GM18907 (cell line): ENCODE measurements at regions not wholly inside any gene's neighbourhood (a gene's known extent, or its start where the extent isn't known, plus 50 kb on each side); places are given as distances from the start of the nearest gene placed in this dataset.

Source experiments
- ATAC-seq: cut with Tn5 transposase; IDR thresholded peaks from one replicate; pipeline ENCODE4 v1.9.1; 2021; ENCODE audit warnings: mild to moderate bottlenecking, moderate library complexity; ENCODE audit not compliant: unreplicated experiment

DNA sequence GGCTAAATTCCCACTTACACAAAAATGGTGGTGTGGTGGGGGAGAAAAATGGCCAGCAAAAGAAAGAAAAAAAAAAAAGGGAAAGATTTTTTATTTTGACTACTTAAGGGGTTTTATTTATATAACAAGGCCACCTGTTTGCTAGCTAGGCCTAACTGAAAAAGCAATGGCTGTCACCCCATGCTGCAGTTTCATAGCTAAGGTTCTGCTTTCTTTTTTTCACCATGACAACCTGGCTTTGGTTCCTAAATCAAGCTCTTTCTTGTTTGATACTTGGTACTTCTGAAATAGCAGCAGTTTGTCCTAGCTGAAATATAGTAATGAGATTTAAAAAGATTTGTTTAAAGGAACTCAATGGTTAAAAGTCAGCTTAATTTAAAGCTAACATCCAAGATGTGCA lies 433.2 kb upstream of the MEX3C start:
- ATAC-seq: no peak

DNA sequence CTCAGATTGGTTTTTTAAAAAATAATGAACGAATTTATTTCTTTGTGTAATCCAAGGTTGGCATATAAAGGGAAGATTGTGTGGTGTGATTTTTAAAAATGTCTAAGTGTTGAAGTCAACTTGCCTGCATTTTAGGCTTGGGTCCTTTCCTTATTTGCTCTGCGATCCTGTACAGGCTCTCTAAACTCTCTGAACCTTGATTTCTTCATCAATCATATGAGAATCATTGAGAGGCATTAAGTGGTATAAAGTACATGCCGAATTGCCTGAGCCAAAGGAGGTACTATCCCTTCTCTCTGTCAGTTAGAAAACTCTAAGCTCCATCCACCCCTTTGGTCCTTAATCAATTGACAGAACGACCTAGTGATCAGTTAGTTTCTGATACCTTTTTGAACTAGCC lies 440.4 kb upstream of the MEX3C start:
- no peak for ATAC-seq

DNA sequence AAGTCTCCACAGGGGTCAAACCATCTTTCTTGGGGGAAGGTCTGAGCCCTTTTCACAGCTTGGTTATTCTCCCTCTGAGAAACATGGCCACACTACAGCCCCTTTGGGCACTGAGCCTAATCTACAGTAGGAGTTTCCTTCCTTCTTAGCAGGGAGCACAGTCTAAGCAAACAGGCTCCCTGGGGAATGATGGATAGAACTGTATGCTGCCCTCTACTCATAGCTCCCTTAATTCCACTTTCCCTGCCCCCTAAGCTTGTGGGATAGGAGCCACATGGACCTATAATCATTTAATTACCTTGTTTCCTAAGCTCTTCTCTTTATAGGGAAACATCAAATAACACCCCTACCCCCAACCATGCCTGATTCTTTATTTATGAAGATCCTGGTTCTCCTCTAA lies 442.1 kb upstream of the MEX3C start:
- no peak for ATAC-seq

DNA sequence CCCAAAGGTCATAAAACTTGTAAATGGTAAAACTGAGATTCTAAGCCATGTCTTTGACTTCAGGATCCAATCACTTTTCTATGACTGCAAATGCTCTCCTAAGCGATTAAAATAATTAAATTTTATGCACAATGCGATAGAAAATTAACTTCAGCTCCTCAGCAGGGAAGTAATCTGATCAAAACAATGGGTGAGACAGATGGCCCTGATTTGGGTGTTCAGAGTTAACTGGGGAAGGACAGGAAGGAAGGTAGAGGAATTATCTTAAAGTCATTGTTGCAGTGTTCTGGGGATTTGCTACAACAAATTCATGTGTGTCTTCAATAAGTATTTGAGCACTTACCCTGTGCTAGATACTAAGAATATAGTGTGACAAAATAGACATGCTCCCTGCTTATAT lies 446.0 kb upstream of the MEX3C start:
- ATAC-seq: no peak

DNA sequence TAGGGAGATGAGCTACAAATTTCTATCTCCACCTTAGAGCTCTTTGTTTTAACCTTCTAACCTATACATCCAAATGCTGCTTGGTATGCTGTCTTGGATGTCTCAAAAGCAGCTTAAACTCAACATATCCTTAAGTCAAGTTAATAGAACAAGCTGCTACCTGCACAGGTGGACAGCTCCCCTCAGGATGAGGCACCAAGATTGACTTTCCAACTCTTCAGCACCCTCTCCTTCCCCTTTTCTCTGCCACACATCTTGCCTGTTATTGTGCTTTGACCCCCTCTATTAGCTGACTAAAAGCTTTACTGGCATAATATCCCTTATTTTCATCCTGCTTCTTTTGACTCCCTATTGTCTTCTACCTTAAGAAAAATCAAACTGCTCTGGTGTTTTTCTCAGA lies 448.1 kb upstream of the MEX3C start:
- no peak for ATAC-seq

DNA sequence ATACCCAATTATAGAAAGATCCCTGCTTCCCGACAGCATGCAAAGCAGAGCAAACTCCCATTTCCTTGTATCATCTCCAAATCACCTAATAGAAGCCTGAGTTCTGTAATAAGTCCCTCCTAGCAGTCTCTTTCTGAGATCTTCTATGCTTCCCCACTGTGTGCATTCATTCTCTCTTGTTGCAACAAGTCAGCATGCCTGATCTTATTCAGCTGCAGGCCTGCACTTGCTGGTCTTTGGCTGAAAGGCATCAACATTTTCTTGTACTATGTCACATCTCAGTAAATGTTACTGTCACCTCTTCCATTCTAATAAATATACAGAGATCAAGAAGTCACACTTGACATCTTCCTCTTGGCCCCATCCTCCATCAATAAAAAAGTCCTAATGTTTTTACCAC lies 449.9 kb upstream of the MEX3C start:
- ATAC-seq: no peak

DNA sequence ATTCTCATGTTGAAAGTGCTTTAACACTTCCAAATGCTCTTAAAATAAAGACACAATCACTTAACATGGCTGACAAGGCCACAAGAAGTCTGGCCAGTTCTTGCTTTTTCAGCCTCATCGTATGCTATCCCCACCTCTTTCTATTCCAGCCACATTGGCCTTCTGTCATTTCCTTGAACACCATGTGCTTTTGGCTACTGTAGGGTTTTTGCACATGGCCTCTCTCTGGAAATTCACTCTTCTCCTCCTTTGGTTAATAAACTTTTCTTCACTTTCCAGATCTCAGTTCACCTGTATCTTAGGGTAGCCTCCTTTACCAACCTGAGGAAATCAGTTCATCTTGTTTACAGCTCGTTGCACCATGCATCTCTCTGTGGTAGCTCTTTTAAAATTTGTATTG lies 450.5 kb upstream of the MEX3C start:
- no peak for ATAC-seq

DNA sequence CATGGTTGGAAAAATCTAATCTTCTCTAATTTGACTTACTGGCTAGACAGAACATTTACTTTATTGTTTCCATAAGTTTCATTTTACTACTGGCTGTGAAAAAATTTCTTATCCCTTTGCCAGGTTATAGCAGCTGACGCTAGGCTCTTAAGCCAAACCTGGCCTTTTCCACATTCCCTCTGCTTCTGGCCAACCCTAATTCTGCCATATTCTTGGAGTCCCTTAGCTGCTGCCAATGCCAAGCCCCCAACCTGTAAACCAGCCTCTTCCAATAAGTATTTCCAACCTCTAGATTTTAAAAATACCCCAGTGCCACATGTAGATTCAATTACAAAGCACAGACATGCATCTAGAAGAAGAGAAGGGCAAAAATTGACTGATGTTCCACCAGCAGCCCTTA lies 452.3 kb upstream of the MEX3C start:
- no peak for ATAC-seq

DNA sequence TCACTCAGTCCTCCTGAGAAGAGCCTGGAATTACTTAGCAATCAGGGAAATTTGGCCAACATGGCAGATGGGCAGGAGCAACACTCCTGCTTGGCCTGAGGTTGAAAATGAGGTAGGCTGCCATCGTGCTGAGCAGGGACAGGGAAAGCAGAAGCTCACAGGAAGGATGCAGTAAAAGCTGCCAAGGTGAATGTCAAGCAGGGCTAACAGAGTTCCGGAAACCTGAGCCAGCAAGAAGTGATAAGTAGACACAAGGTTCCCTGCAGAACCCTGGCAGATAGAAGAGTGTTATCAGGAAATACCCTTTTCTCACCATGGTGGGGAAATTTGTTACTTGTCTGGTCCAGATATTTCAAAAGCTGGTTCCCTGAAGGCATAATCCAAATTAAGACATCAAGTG lies 454.3 kb upstream of the MEX3C start:
- ATAC-seq: no peak

DNA sequence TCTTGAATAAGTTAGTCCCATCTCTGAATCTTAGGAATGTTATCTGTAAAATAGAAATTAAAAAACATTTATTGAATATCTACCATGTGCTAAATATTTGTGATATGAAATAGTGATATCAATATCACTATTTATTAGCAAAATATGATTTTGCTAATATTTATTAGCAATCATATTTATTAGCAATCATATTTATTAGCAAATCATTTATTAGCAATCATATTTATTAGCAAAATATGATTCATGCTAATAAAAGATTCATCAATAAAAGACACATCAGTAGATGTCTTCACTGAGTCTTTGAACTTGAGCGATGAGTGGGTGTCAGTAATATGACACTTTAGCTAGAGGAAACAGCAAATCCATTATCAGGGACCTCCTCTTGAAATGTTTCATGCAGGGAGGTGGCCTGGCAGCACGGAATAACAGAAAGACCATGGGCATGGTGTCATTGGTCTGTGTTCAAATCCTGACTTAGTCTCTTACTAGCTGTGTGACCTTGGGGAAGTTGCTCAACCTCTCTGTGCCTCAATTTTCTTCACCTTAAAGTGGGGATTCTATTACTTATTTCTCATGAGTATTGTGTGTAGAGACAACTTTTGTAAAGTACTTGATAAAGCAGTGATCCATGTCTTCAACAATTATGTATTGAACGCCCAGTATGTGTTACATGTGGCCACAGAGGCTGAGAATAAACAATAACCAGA lies 456.2 kb upstream of the MEX3C start:
- ATAC-seq: no peak

DNA sequence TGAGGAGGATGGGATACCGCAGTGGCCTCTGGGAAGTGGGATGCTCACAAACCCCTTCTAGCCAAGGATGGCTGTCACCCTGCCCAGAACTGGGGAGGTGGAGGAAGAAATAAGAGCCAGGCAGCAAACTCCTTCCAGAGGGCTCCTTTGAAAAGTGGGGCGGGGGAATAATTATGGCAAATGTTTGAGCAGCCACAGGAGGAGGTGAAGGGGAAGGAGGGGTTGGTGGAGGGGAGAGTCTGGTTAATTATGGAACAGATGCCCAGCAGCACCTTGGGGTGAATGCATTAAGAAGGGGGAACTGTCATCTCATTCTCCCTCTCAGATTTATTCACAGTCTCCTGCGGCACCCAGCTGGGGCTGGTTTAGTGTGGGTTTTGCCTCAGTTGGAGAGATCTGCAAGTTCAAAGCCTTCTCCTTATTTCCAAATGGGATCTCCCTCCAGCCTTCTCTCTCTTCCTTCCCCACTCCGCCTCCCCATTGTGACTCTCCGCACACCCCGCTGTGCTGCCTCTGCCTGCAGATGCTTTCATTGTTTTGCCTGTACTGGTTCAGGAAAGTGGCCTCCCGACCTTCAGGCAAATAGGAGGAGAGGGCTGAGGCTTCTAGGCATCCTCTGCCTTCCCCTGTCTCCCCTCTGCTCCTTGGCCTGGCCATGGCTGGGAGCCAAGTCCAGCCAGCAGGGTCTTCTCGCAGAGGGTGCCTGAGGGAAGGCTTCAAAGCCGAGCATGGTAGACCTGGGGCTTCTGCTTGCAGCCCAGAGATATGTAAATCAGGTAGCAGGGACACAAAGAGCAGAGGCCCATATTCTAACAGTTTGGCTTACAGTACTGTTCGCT lies 457.2 kb upstream of the MEX3C start:
- peak; percentile 61 for ATAC-seq

DNA sequence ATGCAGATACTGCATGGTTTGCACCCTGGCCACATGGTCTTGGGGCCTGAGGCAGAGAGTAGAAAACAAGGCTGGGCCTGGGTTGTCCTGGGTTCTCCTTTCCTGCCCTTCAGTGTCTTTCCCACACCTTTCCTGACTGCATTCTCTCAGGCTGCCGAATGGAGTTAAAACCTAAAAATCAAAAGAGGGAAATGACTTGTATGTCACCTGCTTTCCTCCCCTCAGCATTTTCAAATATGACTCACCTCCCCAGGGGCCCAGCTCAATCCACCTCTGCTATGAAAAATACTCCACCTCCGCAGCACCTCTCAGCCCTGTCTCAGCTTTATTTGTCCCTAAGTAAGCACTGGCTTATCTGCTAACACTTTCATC lies 457.8 kb upstream of the MEX3C start:
- ATAC-seq: peak; percentile 80

DNA sequence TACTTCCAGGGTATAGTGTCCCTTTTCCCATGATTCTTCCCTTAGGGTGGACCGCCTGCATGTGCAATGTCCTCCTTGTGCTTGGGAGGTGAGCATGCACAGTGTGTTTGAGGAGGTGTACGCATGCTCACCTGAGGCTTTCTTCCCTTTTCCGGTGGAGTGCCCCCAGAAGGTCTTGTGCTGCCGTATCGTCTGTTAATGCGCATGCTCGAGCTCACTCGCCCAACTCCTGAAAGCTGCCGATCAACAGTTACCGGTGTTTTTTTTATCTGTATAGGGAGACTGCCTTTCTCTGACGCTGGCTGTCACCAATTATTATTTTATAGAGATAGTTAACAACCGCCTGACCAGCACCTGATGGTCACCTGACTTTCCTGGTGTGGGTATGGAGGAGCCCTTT lies 458.8 kb upstream of the MEX3C start:
- ATAC-seq: no peak

DNA sequence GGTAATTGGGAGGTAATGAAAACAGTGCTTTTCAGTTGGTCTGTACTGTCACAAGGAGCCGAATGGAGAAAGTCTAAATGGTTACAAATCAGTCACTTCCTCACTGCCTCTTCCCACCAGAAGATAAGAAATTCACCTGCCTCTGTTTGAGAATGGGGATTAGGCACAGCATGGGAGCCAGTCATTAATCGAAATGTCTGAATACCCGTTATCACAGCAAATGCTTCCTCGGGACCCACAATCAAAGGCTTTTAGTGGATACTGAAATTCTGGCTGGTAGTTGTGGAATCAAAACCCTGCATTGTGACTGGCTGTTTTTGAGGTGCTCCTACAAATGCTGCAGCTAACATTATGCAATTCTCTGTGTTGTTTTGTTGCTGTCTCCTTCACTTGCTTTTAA lies 461.0 kb upstream of the MEX3C start:
- ATAC-seq: no peak

DNA sequence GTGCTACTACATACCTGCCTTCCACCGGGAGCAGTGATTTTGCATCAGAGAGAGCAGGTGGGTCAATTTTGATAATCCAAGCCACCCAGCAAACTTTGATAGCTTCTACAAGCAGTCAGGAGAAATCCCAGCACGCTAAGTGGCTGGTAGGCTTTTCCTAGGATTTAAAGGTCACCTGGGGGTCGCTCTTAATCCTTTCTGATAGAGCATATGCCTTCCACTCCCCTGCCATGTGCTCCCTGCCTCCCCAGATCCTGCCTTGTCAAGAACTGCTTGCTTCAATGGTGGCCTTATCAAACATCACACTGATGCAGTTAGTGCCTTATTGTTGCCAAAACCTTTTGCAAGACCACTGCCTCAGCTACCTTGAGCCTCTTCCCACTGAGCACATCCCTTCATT lies 462.3 kb upstream of the MEX3C start:
- no peak for ATAC-seq

DNA sequence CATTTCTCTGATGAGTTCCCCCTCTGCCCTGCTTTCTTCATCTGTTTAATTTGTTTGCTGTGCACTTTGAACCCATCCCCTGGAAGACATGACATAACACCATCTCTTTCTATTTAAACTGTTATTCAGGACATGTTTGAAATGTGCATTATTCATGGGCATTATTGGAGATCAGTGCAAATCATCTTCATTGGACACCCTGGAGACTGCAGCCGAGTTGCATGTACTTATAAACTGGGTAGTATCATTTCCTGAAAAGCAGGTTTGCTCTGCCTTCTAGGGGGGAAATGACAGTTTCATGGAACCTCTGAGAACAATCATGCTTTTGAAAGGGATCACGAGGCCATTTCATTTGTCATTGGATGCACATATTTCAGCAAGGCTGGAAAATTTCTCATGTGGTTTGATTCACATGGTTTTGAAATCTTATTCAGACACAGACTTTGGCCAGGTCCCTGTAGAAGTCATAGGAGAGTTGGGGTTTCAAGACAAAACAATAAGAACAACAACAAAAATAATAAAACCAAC lies 462.8 kb upstream of the MEX3C start:
- no peak for ATAC-seq

DNA sequence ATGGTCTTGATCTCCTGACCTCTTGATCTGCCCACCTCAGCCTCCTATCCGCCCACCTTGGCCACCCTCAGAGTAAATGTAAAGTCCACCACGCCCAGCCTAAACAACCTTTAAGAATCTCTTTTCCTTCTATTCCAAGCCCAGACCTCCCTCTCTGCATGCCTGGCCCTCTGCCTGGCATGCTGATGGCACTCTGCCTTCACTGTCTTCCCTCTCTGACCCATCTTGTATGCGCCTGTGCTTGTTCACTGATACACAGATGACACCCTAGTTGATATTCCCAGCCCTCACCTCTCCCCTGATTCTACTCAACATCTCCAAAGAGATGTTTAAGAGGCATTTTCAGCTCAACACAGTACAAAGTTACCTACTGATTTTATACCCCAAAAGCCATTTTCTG lies 466.8 kb upstream of the MEX3C start:
- no peak for ATAC-seq

DNA sequence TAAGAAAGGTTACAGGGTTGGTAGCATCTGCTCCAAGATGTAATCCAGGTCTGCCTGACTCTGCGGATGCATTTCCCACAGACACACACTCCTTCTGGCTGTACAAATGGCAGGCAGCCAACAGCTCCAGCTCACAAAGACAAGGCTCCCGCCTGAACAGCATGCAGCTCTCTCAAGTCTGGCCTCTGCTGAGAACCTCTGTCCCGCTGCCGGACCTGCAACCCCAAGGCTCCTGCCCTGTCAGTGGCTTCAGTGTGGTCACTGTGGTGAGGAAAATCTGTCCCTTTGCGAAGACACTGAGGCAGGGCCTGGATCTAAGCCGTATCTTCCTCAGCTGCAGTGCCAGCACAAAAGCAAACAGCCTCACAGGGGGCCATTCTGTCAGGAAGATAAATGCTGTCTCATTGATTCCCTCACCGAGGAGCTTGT lies 469.3 kb upstream of the MEX3C start:
- no peak for ATAC-seq

DNA sequence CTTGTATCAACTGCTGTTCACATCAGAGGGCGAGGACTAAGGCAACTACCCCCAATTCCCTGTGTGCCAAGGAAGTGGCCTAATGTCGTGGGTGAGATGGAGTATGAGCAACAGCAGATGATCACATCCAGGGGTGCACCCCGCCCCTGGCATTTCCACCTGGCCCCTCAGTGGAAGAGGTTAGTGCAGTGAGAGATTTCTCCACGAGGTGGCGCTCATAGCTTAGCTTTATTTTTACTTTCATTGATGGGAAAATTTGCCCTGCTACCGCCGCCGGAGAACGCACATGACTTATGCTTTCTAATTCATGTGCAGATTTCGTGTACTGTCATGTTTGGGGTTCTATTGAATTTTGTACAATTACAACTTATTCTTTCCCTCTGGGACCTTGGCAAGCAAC lies 470.6 kb upstream of the MEX3C start:
- peak; percentile 83 for ATAC-seq

DNA sequence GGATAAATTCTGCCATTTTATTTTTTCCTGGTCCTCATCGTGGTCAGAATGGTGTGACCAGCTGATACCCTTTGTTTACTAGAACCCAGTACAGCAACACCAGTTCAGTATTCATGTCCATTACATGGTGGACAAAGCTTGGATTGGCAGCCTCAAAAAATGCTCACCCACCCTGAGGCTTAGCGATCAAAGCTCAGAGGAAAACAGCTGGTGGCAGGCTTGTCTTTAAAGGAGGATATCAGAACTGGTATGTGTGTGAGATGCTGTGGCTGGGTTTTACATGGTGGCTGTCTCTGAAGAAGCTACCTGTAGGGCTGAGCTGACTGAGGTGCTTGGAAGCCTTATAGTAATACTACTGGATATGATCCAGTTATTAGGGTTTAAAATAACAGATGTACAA lies 471.1 kb upstream of the MEX3C start:
- ATAC-seq: no peak

DNA sequence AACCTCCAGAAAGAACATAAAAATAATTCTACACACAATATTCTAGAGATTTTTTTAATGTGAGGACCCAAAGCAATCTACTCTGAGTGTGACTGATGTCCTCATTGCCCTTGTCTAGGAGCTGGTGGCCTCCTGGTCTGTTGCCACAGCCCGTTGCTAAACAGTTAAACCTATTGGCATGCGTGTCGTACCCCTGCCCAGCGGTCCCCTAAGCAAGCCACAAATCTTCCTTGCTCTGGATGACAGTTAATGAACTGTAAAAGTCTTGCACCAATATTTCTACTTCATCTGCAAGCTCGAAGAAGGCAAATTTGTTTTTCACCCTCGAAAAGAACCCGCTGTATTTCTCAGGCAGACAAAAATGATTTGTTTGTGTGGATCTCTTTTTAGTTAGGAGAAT lies 489.1 kb upstream of the MEX3C start:
- ATAC-seq: no peak

DNA sequence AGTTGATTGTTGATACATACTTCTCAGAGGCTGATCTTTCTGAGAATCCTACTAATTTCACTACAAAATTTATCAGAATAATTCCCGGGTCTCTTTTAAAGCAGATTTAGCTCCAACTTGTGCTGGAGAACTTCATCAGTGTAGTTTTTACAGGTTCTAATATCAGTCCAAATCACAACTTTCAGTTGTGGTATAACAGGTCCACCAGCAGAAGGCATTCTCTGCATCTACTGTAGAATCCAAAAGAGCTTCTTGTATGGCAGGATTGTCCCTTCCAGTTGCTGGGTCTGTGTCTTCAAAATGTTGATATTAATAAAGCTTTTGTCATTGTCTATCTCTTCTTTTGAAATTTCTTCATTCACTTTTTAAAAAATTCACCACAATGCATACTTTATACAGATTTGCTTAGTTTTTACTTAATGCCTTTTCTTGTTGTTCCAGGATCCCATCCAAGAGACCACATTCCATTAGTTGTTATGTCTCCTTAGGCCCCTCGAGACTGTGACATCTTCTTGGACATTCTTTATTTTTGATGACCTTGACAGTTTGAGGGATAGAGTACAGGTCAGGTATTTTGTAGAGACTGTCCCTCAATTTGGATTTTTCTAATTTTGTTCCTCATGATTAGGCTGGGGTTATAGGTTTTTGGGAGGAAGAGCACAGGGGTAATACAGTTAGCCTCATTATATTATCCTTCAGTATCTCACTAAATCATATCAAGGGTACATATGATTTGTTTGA lies 490.5 kb upstream of the MEX3C start:
- ATAC-seq: no peak
